K562 (cell line): ENCODE measurements at regions not wholly inside any gene's neighbourhood (a gene's known extent, or its start where the extent isn't known, plus 50 kb on each side); places are given as distances from the start of the nearest gene placed in this dataset.

ENCODE experiments used
- ATAC-seq: fragments of 200-7000 bp; cut with Tn5 transposase; 3 replicates; pipeline ENCODE4 v1.9.1; 2020; ENCODE audit warnings: moderate library complexity
- BruUV-seq: library from RNA; stranded (reverse); fragments of 400-500 nt; replicated peaks from 2 replicates; lab custom pipeline; 2021; lab: Mats Ljungman, UMichigan
- CTCF ChIA-PET: fragments of 300-600 bp; formaldehyde crosslinking; extraction: SDS; loops from one replicate; lab custom pipeline; 2021; ENCODE audit warnings: low intra/inter-chr PET ratio; lab: Yijun Ruan, JAX
- POLR2A ChIA-PET: fragments of 300-600, 350-650 bp; sonication (Branson Sonifier 250); formaldehyde crosslinking; extraction: SDS; loops from one replicate; lab custom pipeline; 2021; ENCODE audit warnings: antibody characterized with exemption, inconsistent platforms; lab: Yijun Ruan, JAX
- DNase-seq, 4 experiments: peaks; one replicate each; pipeline versions ENCODE4 v3.0.0 to v3.0.0-alpha.2; 2011 to 2018; ENCODE audit warnings: low spot score in 3 of 4, mixed read lengths in 3 of 4; ENCODE audit errors: extremely low read depth in 1 of 4
- FAIRE-seq: peaks from 2 replicates; lab custom pipeline; 2011; peaks lifted over from hg19 to GRCh38; lab: Jason Lieb, UNC
- H2AFZ ChIP-seq: 2 replicates; pipeline ENCODE4 v1.6.0; 2011; ENCODE audit warnings: low read depth, low read length, control low read depth, inconsistent platforms
- H3K27ac ChIP-seq: fragments of 200-600 bp; 3 replicates; pipeline ENCODE4 v1.8.0; 2011; ENCODE audit warnings: low read depth, mild to moderate bottlenecking, control low read depth, inconsistent platforms, low read length, moderate library complexity, mixed read lengths; ENCODE audit errors: extremely low read depth
- H3K27me3 ChIP-seq, 2 experiments: fragments of 300-600 bp in 1 of 2; 2 replicates in 1 of 2; 3 replicates in 1 of 2; pipeline versions ENCODE4 v1.6.0 to v1.8.0; 2011; ENCODE audit warnings: inconsistent platforms in 2 of 2, low read length in 2 of 2, mild to moderate bottlenecking in 1 of 2, mixed read lengths in 1 of 2, moderate library complexity in 1 of 2; ENCODE audit not compliant: control insufficient read depth in 2 of 2, insufficient read depth in 2 of 2
- H3K36me3 ChIP-seq: fragments of 300-600 bp; 3 replicates; pipeline ENCODE4 v1.8.0; 2011; ENCODE audit warnings: mild to moderate bottlenecking, low read length, inconsistent platforms; ENCODE audit not compliant: control insufficient read depth, insufficient read depth
- H3K4me1 ChIP-seq, 2 experiments: fragments of 200-600 bp in 1 of 2; replicated peaks in 1 of 2; 2 replicates in 1 of 2; 3 replicates in 1 of 2; pipeline versions ENCODE4 v1.5.1 to v1.8.0; 2011; ENCODE audit warnings: inconsistent platforms in 2 of 2, low read length in 2 of 2, mild to moderate bottlenecking in 1 of 2, mixed read lengths in 1 of 2, moderate library complexity in 1 of 2; ENCODE audit not compliant: control insufficient read depth in 2 of 2, insufficient read depth in 2 of 2
- H3K4me2 ChIP-seq: 2 replicates; pipeline ENCODE4 v1.6.1; 2011; ENCODE audit warnings: low read length, control low read depth, inconsistent platforms, mixed read lengths; ENCODE audit not compliant: insufficient read depth
- H3K4me3 ChIP-seq: fragments of 200-600 bp; sonication (generic), shearing (Covaris generic); 2 replicates; pipeline ENCODE4 v1.5.1; 2016; ENCODE audit warnings: control low read depth, inconsistent platforms
- H3K79me2 ChIP-seq: fragments of 200-600 bp; 3 replicates; pipeline ENCODE4 v1.8.0; 2011; ENCODE audit warnings: low read length, inconsistent platforms; ENCODE audit not compliant: control insufficient read depth, insufficient read depth
- H3K9ac ChIP-seq, 2 experiments: 2 replicates each; pipeline versions ENCODE4 v1.6.0 to v1.6.1; 2011; ENCODE audit warnings: low read depth in 2 of 2, low read length in 2 of 2, control low read depth in 1 of 2, inconsistent platforms in 1 of 2, mild to moderate bottlenecking in 1 of 2, mixed read lengths in 1 of 2; ENCODE audit not compliant: insufficient read depth in 1 of 2
- H3K9me1 ChIP-seq: one replicate; pipeline ENCODE4 v1.6.0; 2011; ENCODE audit warnings: inconsistent platforms, mild to moderate bottlenecking, low read length, moderate library complexity; ENCODE audit not compliant: control insufficient read depth, insufficient read depth
- H3K9me3 ChIP-seq: replicated peaks from 2 replicates; pipeline ENCODE4 v1.5.1; 2011; ENCODE audit warnings: low read depth, low read length, inconsistent platforms; ENCODE audit not compliant: control insufficient read depth, insufficient read depth
- H4K20me1 ChIP-seq: replicated peaks from 2 replicates; pipeline ENCODE4 v1.6.1; 2011; ENCODE audit warnings: low read length, inconsistent platforms, mixed read lengths; ENCODE audit not compliant: control insufficient read depth, insufficient read depth
- ELF1 ChIP-seq: fragments of 200-800 bp; sonication (Bioruptor generic); IDR thresholded peaks from 2 replicates; pipeline ENCODE4 v1.6.1; 2016; ENCODE audit warnings: missing genetic modification characterization, missing compliant biosample characterization
- EWSR1 ChIP-seq: fragments of 450-650 bp; IDR thresholded peaks from 2 replicates; pipeline ENCODE4 v1.6.1; 2018; ENCODE audit warnings: borderline replicate concordance, mild to moderate bottlenecking, low read depth, moderate library complexity; ENCODE audit not compliant: partially characterized antibody
- FOXK2 ChIP-seq, 2 experiments: fragments of 450-650 bp; IDR thresholded peaks in 1 of 2; conservative IDR thresholded peaks in 1 of 2; 2 replicates each; pipeline ENCODE4 v1.6.1; 2016; ENCODE audit warnings: low read depth in 2 of 2, mild to moderate bottlenecking in 1 of 2
- GABPB2 ChIP-seq: fragments of 250-450 bp; sonication (Bioruptor Pico); conservative IDR thresholded peaks from 2 replicates; pipeline ENCODE4 v1.5.1; 2021; ENCODE audit warnings: mild to moderate bottlenecking
- HDAC1 ChIP-seq, 2 experiments: fragments of 450-650 bp; IDR thresholded peaks; 2 replicates each; pipeline ENCODE4 v1.6.1; 2016 to 2017; ENCODE audit warnings: inconsistent platforms in 1 of 2, mild to moderate bottlenecking in 1 of 2, moderate library complexity in 1 of 2
- KDM1A ChIP-seq, 2 experiments: fragments of 450-650 bp; IDR thresholded peaks; 2 replicates each; pipeline ENCODE4 v1.6.1; 2016; ENCODE audit warnings: mild to moderate bottlenecking in 2 of 2
- RFX5 ChIP-seq: IDR thresholded peaks from 2 replicates; pipeline ENCODE4 v1.6.1; 2011; ENCODE audit warnings: low read depth, mild to moderate bottlenecking, improper control_type of control experiment, low read length
- SUPT5H ChIP-seq: fragments of 450-650 bp; IDR thresholded peaks from 2 replicates; pipeline ENCODE4 v1.6.1; 2016
- TAL1 ChIP-seq: fragments of 450-650 bp; IDR thresholded peaks from 2 replicates; pipeline ENCODE4 v1.6.1; 2016; ENCODE audit warnings: mild to moderate bottlenecking
- ZNF324 ChIP-seq: fragments of 250-450 bp; sonication (Bioruptor Pico); IDR thresholded peaks from 2 replicates; pipeline ENCODE4 v1.4.0; 2020; ENCODE audit warnings: mild to moderate bottlenecking
- ZNF511 ChIP-seq: sonication (generic); formaldehyde crosslinking; IDR thresholded peaks from 2 replicates; pipeline ENCODE4 v1.8.0; 2022; ENCODE audit warnings: mild to moderate bottlenecking, missing genetic modification reagents
- WGBS: fragments of 100-300 bp; shearing (Covaris generic); methylation state at CpG from one replicate; pipeline ENCODE4 v1.1.6; 2016; ENCODE audit warnings: low coverage, mixed read lengths; ENCODE audit not compliant: insufficient coverage; ENCODE audit errors: missing lambda C conversion rate; 5-methylcytosine and 5-hydroxymethylcytosine counted together
- in situ Hi-C: fragments of 300-500 bp; cut with MboI; formaldehyde crosslinking; loops from 4 replicates; pipeline ENCODE4 v1.15.0; 2018; ENCODE audit warnings: inconsistent platforms, mixed read lengths
- intact Hi-C: fragments of 100-400 bp; cut with micrococcal nuclease; formaldehyde crosslinking; loops from 2 replicates; pipeline ENCODE4 v1.14.2; 2022
- TF ChIP-seq, protein P1 (sequence below): IDR thresholded peaks from 3 replicates; pipeline ENCODE4 v1.6.1; 2011; ENCODE audit warnings: borderline replicate concordance, mild to moderate bottlenecking, moderate library complexity; ENCODE audit not compliant: insufficient read length; ENCODE audit errors: extremely low read depth
- TF ChIP-seq, protein P2 (sequence below): sonication (generic); formaldehyde crosslinking; IDR thresholded peaks from 2 replicates; pipeline ENCODE4 v1.8.0; 2022; ENCODE audit warnings: missing genetic modification reagents, mild to moderate bottlenecking, borderline replicate concordance
- TF ChIP-seq, protein P3 (sequence below): fragments of 200-800 bp; sonication (Bioruptor generic); IDR thresholded peaks from 2 replicates; pipeline ENCODE4 v1.6.1; 2017; ENCODE audit warnings: missing genetic modification characterization, missing compliant biosample characterization
- TF ChIP-seq, protein P4 (sequence below): fragments of 450-650 bp; IDR thresholded peaks from one replicate; pipeline ENCODE4 v1.6.1; 2018; ENCODE audit warnings: mild to moderate bottlenecking, moderate library complexity; ENCODE audit not compliant: partially characterized antibody

DNA sequence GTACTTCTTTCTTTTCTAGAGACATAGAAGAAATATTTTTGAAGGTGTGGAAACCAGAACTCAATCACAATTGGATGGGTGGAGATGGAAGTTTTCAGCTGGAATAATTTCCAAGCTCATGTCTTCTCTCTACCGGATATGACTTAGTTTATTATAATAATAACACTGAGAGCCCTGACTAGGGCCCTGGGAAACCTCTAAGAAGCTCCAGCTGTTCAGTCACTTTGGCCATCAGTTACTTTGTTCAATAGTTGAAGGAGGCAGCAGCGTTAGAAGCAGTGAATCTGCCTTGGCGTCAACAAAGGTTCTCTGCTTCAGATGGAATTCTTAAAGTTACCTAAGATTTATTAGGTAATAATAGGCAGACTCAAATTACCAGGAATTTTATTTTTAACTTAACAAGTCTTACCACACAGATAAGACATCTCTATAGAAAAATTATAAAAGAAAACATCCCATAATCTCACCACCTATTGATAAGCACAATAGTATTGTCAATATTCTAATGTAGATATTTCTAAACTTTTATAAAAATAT is 293.8 kb upstream of the CHAC2 start:
- ChIA-PET CTCF (no interaction called here), POLR2A (no interaction called here)
- H3K27ac ChIP-seq, result no peak overlapping the region
- DNase-seq, result no peak
- 2% methylated on average over 3 of the region's 3 CpGs for WGBS
- H3K27me3 ChIP-seq, result no peaks in the 10 kb centered on the region
- BruUV-seq, result no TSS peak
- no peak overlapping the region for H2AFZ ChIP-seq
- no peak for ATAC-seq
- H4K20me1 ChIP-seq, result no peaks in the 10 kb centered on the region
- H3K36me3 ChIP-seq, result no peaks in the 10 kb centered on the region
- no peaks in the 10 kb centered on the region for H3K9me1 ChIP-seq
- no peak overlapping the region for H3K4me3 ChIP-seq
- H3K4me2 ChIP-seq, result no peak overlapping the region
- in situ Hi-C loops (no loop called here), intact Hi-C loops (no loop called here)
- no peak for FAIRE-seq
- H3K9ac ChIP-seq, result no peak overlapping the region
- no peaks in the 10 kb centered on the region for H3K79me2 ChIP-seq
- no peaks in the 10 kb centered on the region for H3K4me1 ChIP-seq
- H3K9me3 ChIP-seq, result no peaks in the 10 kb centered on the region
- TF ChIP-seq ELF1 (tag), result no peak
- TF ChIP-seq GABPB2 (CRISPR knock-in tag), result no peak
- TF ChIP-seq, protein P1, sequence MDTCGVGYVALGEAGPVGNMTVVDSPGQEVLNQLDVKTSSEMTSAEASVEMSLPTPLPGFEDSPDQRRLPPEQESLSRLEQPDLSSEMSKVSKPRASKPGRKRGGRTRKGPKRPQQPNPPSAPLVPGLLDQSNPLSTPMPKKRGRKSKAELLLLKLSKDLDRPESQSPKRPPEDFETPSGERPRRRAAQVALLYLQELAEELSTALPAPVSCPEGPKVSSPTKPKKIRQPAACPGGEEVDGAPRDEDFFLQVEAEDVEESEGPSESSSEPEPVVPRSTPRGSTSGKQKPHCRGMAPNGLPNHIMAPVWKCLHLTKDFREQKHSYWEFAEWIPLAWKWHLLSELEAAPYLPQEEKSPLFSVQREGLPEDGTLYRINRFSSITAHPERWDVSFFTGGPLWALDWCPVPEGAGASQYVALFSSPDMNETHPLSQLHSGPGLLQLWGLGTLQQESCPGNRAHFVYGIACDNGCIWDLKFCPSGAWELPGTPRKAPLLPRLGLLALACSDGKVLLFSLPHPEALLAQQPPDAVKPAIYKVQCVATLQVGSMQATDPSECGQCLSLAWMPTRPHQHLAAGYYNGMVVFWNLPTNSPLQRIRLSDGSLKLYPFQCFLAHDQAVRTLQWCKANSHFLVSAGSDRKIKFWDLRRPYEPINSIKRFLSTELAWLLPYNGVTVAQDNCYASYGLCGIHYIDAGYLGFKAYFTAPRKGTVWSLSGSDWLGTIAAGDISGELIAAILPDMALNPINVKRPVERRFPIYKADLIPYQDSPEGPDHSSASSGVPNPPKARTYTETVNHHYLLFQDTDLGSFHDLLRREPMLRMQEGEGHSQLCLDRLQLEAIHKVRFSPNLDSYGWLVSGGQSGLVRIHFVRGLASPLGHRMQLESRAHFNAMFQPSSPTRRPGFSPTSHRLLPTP, result no peak
- no peak for TF ChIP-seq ZNF324 (CRISPR knock-in tag)
- no peak for TF ChIP-seq ZNF511 (CRISPR knock-in tag)
- no peak for TF ChIP-seq FOXK2 (conservative IDR thresholded peaks at IDR 0.05 in 1 of 2, IDR thresholded peaks at IDR 0.05 in 1 of 2; ENCODE audit: low read depth in 2 of 2)
- TF ChIP-seq HDAC1 (IDR thresholded peaks at IDR 0.05), result no peak
- TF ChIP-seq EWSR1, result no peak
- no peak for TF ChIP-seq SUPT5H
- TF ChIP-seq KDM1A (IDR thresholded peaks at IDR 0.05), result no peak
- TF ChIP-seq RFX5, result no peak
- TF ChIP-seq, protein P2, sequence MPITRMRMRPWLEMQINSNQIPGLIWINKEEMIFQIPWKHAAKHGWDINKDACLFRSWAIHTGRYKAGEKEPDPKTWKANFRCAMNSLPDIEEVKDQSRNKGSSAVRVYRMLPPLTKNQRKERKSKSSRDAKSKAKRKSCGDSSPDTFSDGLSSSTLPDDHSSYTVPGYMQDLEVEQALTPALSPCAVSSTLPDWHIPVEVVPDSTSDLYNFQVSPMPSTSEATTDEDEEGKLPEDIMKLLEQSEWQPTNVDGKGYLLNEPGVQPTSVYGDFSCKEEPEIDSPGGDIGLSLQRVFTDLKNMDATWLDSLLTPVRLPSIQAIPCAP, result no peak
- TF ChIP-seq TAL1, result no peak
- TF ChIP-seq, protein P3, sequence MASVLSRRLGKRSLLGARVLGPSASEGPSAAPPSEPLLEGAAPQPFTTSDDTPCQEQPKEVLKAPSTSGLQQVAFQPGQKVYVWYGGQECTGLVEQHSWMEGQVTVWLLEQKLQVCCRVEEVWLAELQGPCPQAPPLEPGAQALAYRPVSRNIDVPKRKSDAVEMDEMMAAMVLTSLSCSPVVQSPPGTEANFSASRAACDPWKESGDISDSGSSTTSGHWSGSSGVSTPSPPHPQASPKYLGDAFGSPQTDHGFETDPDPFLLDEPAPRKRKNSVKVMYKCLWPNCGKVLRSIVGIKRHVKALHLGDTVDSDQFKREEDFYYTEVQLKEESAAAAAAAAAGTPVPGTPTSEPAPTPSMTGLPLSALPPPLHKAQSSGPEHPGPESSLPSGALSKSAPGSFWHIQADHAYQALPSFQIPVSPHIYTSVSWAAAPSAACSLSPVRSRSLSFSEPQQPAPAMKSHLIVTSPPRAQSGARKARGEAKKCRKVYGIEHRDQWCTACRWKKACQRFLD, result no peak
- TF ChIP-seq, protein P4, sequence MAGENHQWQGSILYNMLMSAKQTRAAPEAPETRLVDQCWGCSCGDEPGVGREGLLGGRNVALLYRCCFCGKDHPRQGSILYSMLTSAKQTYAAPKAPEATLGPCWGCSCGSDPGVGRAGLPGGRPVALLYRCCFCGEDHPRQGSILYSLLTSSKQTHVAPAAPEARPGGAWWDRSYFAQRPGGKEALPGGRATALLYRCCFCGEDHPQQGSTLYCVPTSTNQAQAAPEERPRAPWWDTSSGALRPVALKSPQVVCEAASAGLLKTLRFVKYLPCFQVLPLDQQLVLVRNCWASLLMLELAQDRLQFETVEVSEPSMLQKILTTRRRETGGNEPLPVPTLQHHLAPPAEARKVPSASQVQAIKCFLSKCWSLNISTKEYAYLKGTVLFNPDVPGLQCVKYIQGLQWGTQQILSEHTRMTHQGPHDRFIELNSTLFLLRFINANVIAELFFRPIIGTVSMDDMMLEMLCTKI, result no peak
